Activated naive CD4-positive, alpha-beta T cell treated with anti-CD3 and anti-CD28 coated beads, Interleukin-2, amount 10 ng/mL, durations not matched to agents 7 days and 5 days (primary cell): ENCODE measurements at regions not wholly inside any gene's neighbourhood (a gene's known extent, or its start where the extent isn't known, plus 50 kb on each side); places are given as distances from the start of the nearest gene placed in this dataset.
"Not testable (repeated sequence)": the region's sequence is repeated elsewhere in the genome, so short reads cannot be mapped to it uniquely, and the experiment has no call there.

Experiments
- CTCF ChIA-PET: fragments of 350-600 bp; sonication (Branson Sonifier 250); formaldehyde crosslinking; loops from one replicate; lab custom pipeline; 2021; ENCODE audit warnings: antibody characterized with exemption; lab: Charles Lee
- DNase-seq: peaks from one replicate; pipeline ENCODE4 v3.0.0-alpha.2; 2020
- H3K27ac Mint-ChIP-seq: one replicate; pipeline ENCODE4 v1.8.0; 2021; ENCODE audit warnings: mild to moderate bottlenecking, moderate library complexity, mixed read lengths
- H3K27me3 Mint-ChIP-seq: one replicate; pipeline ENCODE4 v1.8.0; 2021; ENCODE audit warnings: mild to moderate bottlenecking, mixed read lengths
- H3K36me3 Mint-ChIP-seq: one replicate; pipeline ENCODE4 v1.8.0; 2021; ENCODE audit warnings: mixed read lengths
- H3K4me1 Mint-ChIP-seq: one replicate; pipeline ENCODE4 v1.8.0; 2021; ENCODE audit warnings: mixed read lengths
- H3K4me3 Mint-ChIP-seq: one replicate; pipeline ENCODE4 v1.8.0; 2021; ENCODE audit warnings: mild to moderate bottlenecking, moderate library complexity, mixed read lengths
- H3K9me3 Mint-ChIP-seq: one replicate; pipeline ENCODE4 v1.8.0; 2021; ENCODE audit warnings: mixed read lengths

- Mint-ChIP-seq H3K9me3 (no peaks in the 10 kb centered on the region), H3K27me3 (no peaks in the 10 kb centered on the region), H3K4me1 (no peaks in the 10 kb centered on the region), H3K27ac (no peak overlapping the region), H3K36me3 (no peaks in the 10 kb centered on the region), H3K4me3 (no peak overlapping the region)
- CTCF ChIA-PET, result no interaction called here
- no peak for DNase-seq
These were observed 51.9 kb upstream of the NMUR2 start for GRCh38 chr5:152456815-152457443.

DNA sequence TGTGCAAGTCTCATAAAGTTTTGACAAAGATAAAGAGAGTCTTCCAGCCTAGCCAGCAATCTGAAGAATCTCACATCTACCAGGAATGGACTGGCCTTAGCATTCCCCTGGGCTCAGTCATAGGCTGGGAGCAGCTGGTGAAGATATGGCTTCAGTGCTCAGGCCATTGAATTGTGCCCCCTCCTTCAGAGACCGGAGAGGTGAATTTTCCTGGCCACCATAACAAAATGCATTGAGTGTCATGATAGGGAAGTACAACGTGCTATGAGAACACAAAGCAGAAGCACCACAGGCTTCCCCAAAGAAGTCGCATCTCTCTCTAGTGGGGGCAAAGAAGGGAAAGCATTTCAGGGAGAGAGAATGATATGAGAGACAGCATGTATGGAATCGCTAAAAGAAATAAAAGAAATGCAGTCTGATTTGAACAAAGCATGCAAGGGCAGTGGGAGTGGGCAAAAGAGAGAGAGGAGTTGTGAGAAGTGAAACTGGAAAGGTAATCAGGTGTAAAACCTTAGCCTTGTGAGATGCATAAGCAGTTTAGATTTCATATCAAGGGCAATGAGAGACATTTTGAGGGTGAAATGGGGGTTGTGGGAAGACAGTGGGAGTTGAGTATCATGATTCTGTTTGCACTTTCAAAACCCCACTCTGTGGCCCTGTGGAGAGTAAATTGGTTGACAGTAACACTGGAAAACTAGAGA lies 57.1 kb upstream of the NMUR2 start:
- no peaks in the 10 kb centered on the region for H3K36me3 Mint-ChIP-seq
- CTCF ChIA-PET, result interaction anchor here (0.7 kb wide), 1 partner anchor 1641 kb away, joined by 3 read pairs; no protein-coding TSS in a partner anchor
- DNase-seq, result no peak
- H3K4me3 Mint-ChIP-seq, result no peak overlapping the region
- peaks cover 5% of the 10 kb centered on the region for H3K4me1 Mint-ChIP-seq
- H3K27ac Mint-ChIP-seq, result no peak overlapping the region
- peaks cover 4% of the 10 kb centered on the region for H3K27me3 Mint-ChIP-seq
- H3K9me3 Mint-ChIP-seq, result no peaks in the 10 kb centered on the region

GRCh38 chr5:152464048-152464447 lies 59.0 kb upstream of the NMUR2 start:
- Mint-ChIP-seq H3K4me3 (no peak overlapping the region), H3K4me1 (peaks cover 5% of the 10 kb centered on the region), H3K27me3 (peaks cover 4% of the 10 kb centered on the region), H3K27ac (no peak overlapping the region), H3K9me3 (no peaks in the 10 kb centered on the region), H3K36me3 (no peaks in the 10 kb centered on the region)
- CTCF ChIA-PET, result interaction anchor here (0.6 kb wide), 1 partner anchor 595 kb away, joined by 3 read pairs; no protein-coding TSS in a partner anchor
- DNase-seq, result no peak

DNA sequence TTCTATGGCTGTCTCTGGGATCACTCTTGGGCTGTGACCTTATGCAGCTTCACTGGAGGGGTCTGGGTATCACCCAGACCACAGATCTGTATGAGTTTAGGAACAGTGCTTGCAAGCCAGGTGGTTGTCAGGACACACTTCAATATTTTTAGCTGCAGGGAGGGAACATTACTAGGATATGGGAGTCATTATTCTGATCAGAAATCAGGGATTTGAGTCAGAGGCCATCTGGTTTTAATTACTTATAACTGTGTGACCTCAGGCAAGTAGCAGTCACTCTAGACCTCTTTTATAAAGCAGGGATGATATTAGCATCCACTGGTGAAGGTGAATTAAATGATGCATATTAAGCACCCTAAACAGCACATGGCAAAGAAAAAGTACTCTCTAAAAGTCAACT lies 60.1 kb upstream of the NMUR2 start:
- H3K4me1 Mint-ChIP-seq, result peaks cover 5% of the 10 kb centered on the region
- no peaks in the 10 kb centered on the region for H3K36me3 Mint-ChIP-seq
- H3K27ac Mint-ChIP-seq, result no peak overlapping the region
- H3K27me3 Mint-ChIP-seq, result peaks cover 4% of the 10 kb centered on the region
- DNase-seq, result no peak
- H3K9me3 Mint-ChIP-seq, result no peaks in the 10 kb centered on the region
- H3K4me3 Mint-ChIP-seq, result no peak overlapping the region
- CTCF ChIA-PET, result no interaction called here

DNA sequence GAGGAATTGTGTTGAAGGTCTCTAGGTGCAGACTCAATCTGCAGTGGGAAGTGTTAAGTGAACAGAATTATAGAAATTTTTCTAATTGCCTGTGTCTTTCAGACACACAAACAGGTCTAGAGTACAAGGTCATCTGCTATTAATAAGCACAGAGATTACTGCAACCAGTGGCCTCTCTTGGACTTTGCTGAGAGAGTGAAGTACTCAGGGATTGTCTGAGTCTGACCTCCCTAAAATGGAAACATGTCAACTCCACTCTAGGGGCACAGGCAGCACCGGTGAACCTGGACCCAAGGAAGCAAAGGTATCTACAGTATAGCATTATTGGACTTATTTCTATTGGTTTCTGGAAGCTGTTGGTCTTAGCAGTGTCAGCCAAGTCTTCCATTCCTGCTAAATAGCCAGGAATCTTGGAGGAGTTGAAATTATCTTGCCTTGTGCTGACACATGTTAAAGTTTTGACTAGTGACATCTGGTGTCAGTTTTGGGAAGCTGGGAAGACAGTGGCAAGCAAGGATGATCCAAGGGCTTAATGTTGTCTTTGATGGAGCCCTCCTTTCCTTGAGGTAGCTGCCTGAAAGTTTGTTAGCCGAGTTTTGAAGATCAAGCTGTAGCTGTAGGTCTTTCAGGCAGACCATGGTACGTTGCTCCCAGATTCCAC lies 61.1 kb upstream of the NMUR2 start:
- no peak overlapping the region for H3K27ac Mint-ChIP-seq
- H3K9me3 Mint-ChIP-seq, result no peaks in the 10 kb centered on the region
- CTCF ChIA-PET, result no interaction called here
- peaks cover 4% of the 10 kb centered on the region for H3K27me3 Mint-ChIP-seq
- H3K4me3 Mint-ChIP-seq, result no peak overlapping the region
- peaks cover 5% of the 10 kb centered on the region for H3K4me1 Mint-ChIP-seq
- no peak for DNase-seq
- no peaks in the 10 kb centered on the region for H3K36me3 Mint-ChIP-seq

- Mint-ChIP-seq H3K27ac (no peak overlapping the region), H3K27me3 (peaks cover 4% of the 10 kb centered on the region), H3K4me3 (no peak overlapping the region), H3K4me1 (no peaks in the 10 kb centered on the region), H3K36me3 (no peaks in the 10 kb centered on the region), H3K9me3 (no peaks in the 10 kb centered on the region)
- CTCF ChIA-PET, result no interaction called here
- no peak for DNase-seq
These were observed 65.1 kb upstream of the NMUR2 start for GRCh38 chr5:152470167-152470566.

- H3K27ac Mint-ChIP-seq, result no peak overlapping the region
- CTCF ChIA-PET, result no interaction called here
- no peaks in the 10 kb centered on the region for H3K4me1 Mint-ChIP-seq
- no peaks in the 10 kb centered on the region for H3K27me3 Mint-ChIP-seq
- H3K9me3 Mint-ChIP-seq, result no peaks in the 10 kb centered on the region
- no peak for DNase-seq
- no peaks in the 10 kb centered on the region for H3K36me3 Mint-ChIP-seq
- H3K4me3 Mint-ChIP-seq, result no peak overlapping the region
These were observed 67.0 kb upstream of the NMUR2 start for GRCh38 chr5:152472083-152472482.

DNA sequence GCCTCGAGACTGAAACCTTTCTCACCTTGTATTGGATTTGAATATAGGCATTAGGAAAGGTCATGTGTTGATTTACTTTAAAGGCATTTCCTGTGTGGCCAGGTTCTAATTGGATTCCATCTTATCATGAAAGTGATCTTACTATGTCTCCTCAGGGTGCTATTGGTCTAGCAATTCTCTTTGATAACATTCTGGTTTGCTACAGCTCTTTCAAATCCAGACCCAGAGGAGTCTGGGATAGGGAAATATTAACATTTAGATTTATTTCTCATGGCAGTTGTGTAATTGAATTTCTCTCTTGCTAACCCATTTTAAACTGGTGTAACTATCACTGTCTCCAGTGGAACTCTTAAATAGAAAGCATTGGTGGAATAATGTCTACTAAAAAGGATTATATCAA lies 69.9 kb upstream of the NMUR2 start:
- Mint-ChIP-seq H3K36me3 (no peaks in the 10 kb centered on the region), H3K4me3 (no peak overlapping the region), H3K27ac (no peak overlapping the region), H3K4me1 (no peaks in the 10 kb centered on the region), H3K27me3 (no peaks in the 10 kb centered on the region), H3K9me3 (no peaks in the 10 kb centered on the region)
- no peak for DNase-seq
- CTCF ChIA-PET, result no interaction called here

DNA sequence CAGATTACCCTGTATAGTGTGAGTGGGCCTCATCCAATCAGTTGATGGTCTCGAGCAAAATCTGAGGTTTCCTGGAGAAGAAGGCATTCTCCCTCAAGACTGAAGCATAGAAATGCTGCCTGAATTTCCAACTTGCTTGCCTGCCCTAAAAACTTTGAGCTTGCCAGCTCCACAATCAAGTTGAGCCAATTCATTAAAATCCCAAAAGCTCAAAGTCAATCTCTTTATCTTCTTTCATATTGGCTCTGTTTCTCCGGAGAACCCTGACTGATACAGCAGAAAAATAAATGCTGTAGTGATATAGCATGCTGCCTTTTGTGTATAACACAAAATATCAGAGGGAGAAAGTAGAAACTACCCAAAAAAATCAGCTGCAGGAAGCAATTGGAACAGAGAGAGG lies 72.5 kb upstream of the NMUR2 start:
- no peak for DNase-seq
- no peaks in the 10 kb centered on the region for H3K4me1 Mint-ChIP-seq
- H3K27ac Mint-ChIP-seq, result no peak overlapping the region
- no peaks in the 10 kb centered on the region for H3K27me3 Mint-ChIP-seq
- no peak overlapping the region for H3K4me3 Mint-ChIP-seq
- no peaks in the 10 kb centered on the region for H3K36me3 Mint-ChIP-seq
- H3K9me3 Mint-ChIP-seq, result peaks cover 7% of the 10 kb centered on the region
- CTCF ChIA-PET, result no interaction called here

GRCh38 chr5:152479866-152480265 lies 74.8 kb upstream of the NMUR2 start:
- H3K27ac Mint-ChIP-seq, H3K27me3 Mint-ChIP-seq, CTCF ChIA-PET, H3K4me3 Mint-ChIP-seq, H3K4me1 Mint-ChIP-seq, DNase-seq, H3K9me3 Mint-ChIP-seq, H3K36me3 Mint-ChIP-seq: not testable (repeated sequence)

DNA sequence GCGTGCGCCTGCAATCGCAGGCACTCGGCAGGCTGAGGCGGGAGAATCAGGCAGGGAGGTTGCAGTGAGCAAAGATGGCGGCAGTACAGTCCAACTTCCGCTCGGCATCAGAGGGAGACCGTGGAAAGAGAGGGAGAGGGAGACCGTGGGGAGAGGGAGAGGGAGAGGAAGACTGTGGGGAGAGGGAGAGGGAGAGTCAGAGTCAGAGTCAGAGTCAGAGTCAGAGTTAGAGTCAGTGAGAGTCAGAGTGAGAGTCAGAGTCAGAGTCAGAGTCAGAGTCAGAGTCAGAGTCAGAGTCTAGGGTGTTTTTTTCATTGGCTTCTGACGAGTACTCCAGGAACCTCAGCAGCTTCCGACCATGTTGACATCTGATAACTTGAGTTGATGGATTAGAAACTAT lies 75.6 kb upstream of the NMUR2 start:
- H3K4me1 Mint-ChIP-seq, DNase-seq, H3K9me3 Mint-ChIP-seq, H3K27ac Mint-ChIP-seq, H3K36me3 Mint-ChIP-seq, H3K4me3 Mint-ChIP-seq, H3K27me3 Mint-ChIP-seq, CTCF ChIA-PET: not testable (repeated sequence)

DNA sequence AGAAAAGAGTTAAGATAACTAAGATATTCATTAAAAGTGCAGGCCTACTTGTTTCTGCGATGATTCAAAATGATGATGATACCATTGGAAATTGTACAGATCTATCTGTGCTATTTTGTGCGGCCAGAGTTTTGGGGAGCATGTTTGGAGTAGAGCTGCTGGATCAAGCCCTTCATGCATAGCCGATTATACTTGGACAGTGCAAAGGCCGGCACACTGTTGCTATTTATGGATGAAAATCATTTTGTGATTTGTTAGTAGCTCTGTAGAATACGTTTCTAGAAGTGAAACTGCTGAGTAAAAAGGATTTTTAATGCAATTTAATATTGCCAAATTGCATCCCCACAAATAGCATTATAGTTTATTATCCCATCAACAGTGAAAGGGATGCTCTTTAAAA lies 82.1 kb upstream of the NMUR2 start:
- no peaks in the 10 kb centered on the region for H3K27me3 Mint-ChIP-seq
- DNase-seq, result no peak
- H3K9me3 Mint-ChIP-seq, result no peaks in the 10 kb centered on the region
- no peak overlapping the region for H3K27ac Mint-ChIP-seq
- no peaks in the 10 kb centered on the region for H3K36me3 Mint-ChIP-seq
- H3K4me3 Mint-ChIP-seq, result no peak overlapping the region
- CTCF ChIA-PET, result no interaction called here
- H3K4me1 Mint-ChIP-seq, result no peaks in the 10 kb centered on the region

- CTCF ChIA-PET, result no interaction called here
- H3K4me1 Mint-ChIP-seq, result no peaks in the 10 kb centered on the region
- H3K9me3 Mint-ChIP-seq, result no peaks in the 10 kb centered on the region
- no peak overlapping the region for H3K27ac Mint-ChIP-seq
- no peaks in the 10 kb centered on the region for H3K36me3 Mint-ChIP-seq
- DNase-seq, result no peak
- no peak overlapping the region for H3K4me3 Mint-ChIP-seq
- no peaks in the 10 kb centered on the region for H3K27me3 Mint-ChIP-seq
These were observed 83.8 kb upstream of the NMUR2 start for GRCh38 chr5:152488869-152489268.

DNA sequence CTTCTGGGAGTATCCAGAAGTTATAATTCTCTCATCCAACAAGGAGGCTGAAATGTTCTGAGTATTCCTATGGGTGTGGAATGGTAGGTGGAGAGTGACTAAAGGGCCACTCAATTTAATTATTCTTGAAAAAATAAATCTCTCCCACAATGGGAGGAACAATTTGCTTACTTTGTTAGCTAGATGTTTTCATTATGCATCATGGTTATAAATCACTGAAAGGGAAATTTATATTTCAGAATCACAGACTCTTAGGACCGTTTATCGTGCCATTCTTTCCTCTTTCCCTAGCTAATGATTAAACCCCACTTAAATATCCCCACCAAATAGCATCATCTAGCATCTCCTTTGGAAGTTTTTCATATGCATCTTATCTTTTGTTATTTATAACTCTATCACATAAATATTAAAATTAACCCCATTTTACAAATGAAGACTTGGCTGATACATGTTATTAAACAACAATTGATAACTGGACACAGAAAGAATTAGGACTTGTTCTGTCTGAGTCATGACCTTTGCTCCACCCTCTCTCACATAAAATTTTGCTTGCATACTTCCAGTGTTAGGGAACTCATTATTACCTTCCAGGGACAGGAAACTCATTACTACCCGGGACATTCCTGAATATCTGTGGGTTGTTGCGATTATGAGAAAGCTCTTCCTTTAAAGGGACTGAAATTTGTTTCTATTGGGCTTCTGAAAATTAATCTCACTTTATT lies 94.9 kb upstream of the NMUR2 start:
- Mint-ChIP-seq H3K36me3 (no peaks in the 10 kb centered on the region), H3K27me3 (no peaks in the 10 kb centered on the region), H3K9me3 (no peaks in the 10 kb centered on the region), H3K4me3 (no peak overlapping the region), H3K27ac (no peak overlapping the region), H3K4me1 (no peaks in the 10 kb centered on the region)
- no peak for DNase-seq
- CTCF ChIA-PET, result no interaction called here
